ENCODE measurements at regions not wholly inside any gene's neighbourhood (a gene's known extent, or its start where the extent isn't known, plus 50 kb on each side); places are given as distances from the start of the nearest gene placed in this dataset.
"Not testable (repeated sequence)": the region's sequence is repeated elsewhere in the genome, so short reads cannot be mapped to it uniquely, and the experiment has no call there.

DNA sequence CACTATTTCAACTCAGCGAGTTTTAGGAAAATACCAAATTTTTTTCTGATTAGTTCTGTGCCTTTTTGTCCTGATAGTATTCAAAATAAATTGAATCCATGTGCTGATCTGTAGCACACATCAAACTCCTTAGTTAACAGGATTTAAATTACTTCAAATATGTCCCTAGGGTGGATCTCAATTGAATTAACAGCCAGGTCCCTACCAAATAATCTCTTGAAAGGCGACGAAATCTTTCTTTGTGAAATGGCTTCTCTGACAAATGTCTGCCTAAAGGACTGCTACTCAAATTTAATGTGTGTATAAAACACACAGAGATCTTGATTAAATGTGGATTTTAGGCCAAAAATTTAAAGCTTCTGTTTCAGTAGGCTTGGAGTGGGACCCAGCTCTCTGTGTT is 989.6 kb upstream of the KCND2 start:
- DNase-seq: no peak

DNA sequence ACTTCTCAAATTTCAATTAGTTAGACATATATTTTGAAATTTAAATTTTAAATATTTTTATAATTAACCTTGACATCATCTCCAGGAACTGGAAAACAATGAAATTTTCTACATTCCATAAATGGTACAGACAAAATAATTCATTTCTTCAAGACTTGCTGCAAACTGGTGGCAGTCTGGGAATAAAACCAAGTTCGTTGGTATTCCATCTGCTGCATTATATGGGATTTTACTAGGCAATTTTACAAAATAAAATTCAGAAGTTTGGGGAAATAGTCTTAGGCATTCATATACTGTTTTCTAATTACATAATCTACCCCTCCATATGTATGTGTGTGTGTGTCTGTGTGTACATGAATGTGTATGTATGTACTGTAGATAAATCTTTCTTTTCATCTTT is 984.6 kb upstream of the KCND2 start:
- DNase-seq: no peak

DNA sequence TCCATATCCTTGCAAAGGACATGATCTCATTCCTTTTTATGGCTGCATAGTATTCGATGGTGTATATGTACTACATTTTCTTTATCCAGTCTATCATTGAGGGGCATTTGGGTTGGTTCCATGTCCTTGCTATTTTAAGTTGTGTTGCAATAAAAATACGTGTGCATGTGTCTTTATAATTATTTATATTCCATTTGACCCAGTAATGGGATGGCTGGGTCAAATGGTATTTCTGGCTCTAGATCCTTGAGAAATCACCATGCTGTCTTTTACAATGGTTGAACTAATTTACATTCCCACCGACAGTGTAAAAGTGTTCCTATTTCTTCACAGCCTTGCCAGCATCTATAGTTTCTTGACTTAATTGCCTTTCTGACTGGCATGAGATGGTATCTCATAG is 972.6 kb upstream of the KCND2 start:
- not testable (repeated sequence) for DNase-seq

DNA sequence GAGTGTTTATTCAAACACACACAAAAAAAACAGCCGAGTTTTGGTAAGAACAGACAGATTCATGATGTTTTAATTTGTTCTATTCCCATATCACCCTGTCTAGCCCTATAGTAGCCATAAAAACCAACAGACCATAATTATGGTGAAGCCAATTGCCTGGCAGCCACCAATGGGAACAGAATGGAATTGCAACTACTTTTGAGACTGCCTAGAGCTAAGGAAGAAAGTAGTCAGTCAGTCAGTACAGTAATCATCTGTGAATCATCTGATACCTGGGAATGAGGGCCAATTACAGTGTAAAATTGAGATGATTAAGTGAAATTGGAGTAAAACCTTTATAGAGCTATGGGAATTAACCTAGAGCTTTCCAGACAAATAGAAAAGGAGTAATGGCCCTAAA is 952.7 kb upstream of the KCND2 start:
- no peak for DNase-seq

DNA sequence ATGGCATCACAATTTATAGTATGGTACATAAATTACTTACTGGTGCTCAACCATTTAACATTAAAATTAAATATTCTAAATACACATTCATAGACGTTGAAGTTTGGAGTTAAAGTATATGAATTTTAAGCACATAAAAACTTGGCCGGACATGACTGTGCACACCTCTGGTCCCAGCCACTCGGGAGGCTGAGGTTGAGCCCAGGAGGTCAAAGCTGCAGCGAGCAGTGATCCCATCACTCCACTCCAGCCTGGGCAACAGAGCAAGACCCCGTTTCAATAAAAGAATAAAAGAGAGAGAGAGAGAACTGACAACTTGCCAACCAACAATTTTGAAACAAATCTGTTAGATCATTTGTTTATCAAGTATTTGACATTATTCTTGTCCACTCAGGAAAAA is 943.3 kb upstream of the KCND2 start:
- no peak for DNase-seq

DNA sequence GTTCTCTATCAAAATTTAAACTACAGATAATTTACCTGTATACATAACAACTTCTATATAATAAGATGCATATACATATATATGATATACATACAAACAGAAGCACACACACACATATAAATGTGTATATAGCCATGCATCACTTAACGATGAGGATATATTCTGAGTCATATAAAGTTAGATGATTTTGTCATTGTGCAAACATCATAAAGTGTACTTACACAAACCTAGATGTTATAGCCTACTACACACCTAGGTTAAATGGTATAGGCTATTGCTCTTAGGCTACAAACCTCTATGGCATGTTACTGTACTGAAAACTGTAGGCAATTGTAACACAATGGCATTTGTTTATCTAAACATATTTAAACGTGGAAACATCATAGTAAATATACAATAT is 937.6 kb upstream of the KCND2 start:
- DNase-seq: no peak

DNA sequence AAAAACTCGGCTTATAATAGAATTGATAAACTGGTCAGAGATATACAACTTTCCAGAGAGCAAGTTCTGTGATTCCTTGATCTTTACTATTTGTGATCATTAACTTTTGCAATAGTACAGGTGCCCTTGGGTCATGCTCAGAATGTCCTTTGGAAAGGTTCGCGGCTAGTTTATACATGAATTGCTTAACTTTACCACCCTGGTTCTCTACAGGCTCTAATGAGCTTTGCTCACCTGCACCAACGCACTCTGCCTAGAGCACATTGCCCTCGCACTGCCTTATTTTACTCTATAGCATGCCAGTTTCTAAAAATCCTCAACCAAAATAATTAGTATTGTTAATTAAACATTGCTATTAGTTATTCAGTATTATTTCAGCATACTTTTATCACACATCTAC is 931.2 kb upstream of the KCND2 start:
- no peak for DNase-seq

DNA sequence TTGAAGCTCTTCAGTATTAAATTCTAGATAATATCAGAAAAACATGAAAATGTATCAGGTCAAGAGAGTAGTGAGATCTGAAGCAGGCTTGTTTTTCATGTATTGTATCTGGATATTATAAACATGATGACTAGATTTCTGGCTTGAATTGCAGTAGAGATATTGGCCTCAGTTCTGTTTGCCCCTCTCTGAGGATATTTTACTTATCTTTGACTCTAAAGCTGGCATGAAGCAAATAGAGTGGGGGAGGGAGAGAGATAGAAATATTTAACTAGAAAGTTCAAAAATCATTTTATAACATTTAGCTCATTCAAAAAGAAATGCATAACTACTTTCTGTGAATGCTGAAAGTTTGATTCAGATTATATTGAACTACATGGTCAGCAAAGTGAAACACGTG is 929.7 kb upstream of the KCND2 start:
- no peak for DNase-seq

DNA sequence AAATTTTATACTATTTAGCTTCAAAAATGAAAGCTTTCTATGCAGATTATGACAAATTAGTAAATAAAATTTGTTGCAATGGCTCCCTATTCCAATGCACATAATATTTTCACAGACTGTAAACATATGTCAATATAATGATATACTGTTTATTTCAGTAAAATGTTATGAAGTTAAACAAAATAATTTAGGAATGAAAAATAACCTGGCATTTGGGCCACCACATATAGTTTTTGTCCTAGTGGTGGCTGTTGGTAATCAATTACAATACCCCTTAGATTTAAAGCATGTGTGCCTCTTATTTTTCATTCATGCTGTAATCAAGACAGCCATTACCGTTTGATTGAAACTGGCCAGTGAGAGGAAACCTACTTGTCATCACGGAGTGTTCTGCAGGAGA is 928.5 kb upstream of the KCND2 start:
- DNase-seq: no peak

DNA sequence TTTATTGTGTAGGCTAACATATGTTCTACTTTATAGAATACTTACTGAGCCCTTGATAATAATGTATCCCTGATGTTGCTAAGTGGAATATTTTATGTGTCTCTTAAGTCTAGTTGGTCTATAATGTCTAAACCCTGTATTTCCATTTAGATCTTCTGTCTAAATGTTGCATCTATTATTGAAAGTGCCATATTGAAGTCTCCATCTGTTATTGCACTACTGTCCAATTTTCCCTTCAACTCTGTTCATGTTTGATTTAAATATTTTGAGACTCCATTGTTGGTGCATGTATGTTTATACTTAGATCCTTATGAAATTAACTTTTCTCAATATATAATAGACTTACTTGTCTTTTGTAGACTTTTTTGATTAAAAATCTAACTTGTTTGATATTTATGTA is 924.5 kb upstream of the KCND2 start:
- no peak for DNase-seq

DNA sequence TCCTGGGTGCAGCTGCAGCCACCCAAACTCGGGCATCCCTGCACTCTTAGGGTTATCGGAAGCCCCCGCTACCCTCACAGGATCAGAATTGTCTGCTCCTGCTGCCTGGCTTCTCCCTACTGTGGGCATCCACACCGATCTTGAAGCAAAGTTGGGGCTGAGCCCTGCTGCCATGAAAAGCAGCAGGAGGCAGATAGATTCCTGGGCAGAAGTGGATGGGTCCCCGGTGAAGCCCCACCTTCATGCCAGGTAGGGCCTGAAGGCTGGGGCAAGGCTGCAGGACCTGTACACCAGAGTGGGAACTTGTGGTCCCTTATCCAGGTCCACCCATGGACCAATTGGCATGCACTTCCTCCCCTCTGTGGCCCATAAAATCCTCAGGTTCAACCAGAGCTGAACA is 922.6 kb upstream of the KCND2 start:
- no peak for DNase-seq

DNA sequence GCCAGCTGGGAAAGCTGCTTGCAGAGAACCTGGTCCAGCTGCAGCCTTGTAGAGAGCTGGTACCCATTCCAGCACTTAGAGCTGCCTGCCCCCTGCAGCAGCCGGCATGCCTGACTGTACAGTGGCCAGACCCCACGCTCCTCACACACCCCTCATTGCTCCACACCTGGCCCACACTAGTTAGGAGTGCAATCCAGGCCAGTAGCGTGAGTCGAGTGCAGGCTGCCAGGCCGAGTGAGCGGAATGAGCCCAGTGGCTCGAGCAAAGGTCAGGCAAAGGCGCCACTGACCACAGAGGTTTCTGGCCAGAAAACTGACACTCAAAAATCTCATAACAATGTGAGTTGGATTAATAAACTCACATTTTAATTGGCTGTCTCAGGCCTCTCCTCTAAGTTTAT is 921.7 kb upstream of the KCND2 start:
- DNase-seq: no peak

DNA sequence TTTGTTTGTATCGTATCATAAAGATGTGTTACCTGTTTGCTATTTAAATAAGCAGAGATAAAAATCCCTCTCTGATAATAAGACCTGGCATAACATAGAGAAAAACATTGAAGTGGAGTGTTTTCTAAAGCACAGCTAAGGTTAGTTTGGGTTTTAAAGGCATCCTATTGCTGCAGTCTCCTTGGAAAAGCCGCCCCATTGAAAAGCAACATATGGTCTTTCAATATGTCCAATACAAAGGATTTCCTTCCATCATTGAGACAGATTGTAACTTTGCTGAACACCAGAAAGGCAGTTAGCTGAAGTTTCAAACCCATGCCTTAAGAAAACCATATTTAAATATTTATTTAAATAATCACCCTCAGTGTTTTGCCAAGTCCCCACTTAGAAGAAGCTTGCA is 898.5 kb upstream of the KCND2 start:
- DNase-seq: no peak

DNA sequence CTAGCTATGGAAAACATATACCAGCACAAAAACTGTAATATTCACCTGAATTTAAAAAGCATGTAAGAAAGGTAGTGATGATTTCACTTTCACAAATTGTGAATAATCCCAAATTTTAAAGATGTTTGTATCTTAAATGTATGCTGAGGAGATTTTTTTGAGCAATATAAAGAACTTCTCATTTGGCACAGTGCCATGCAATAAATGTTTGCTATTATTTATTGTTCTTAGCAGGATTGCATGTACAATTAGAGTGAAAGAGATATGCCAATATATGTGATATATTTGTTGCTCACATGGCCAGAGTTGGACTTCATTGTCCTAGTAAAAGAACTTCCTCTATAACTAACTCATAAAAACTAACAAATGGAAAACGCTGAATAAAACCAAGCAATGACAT is 895.1 kb upstream of the KCND2 start:
- no peak for DNase-seq

DNA sequence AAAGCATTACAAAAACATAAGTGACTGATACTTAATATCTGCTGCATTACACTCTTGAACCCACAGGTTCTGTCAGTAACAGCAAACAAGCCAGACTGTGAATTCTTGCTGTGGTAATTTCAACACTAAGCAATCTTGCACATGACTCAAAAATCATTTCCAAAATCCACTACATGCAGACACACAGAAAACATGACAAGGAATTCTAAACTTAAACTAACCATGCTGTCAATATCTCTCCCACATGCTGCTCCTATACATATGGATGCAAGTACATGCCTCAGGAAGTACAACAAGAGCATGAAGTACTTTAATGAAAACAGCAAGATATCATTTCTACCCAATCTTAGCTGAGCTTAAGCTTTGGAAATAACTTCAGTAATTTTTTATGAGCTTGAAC is 890.2 kb upstream of the KCND2 start:
- no peak for DNase-seq

DNA sequence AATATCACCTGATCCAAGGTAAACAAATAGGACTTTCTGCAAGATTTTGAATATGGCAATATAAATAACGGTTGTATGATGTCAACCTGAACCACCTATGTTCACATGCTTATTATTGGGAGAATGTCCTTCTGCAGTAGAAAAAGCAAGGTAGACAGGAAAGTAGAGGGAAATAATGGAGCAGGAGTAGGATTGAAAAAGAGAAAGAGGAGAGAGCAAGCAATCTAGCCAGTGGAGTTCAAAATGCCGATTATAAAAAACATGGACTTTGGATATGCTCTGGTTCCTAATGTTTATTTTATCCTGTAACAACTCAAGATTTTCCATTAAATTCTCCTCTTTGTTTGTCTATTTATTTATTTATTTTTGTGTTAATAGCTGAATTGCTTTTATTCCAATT is 878.0 kb upstream of the KCND2 start:
- no peak for DNase-seq

DNA sequence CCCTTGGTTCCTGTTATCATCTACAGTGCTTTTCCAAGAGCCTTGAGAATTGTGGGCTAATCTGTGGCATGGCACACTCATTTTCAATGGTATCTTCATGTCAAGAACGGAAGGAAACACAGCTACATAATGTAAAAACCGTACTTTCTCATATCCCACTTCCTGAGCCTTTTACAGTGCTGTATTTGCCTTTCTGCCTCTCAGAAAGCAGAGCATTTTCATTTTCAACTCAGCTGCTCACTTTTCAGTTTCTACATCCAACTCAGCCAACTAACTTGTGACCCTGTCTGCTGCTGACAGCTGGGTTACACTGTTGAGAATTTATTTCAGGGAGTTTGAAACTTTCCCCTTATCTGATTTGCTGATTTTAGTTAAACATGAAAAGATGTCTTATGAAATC is 875.8 kb upstream of the KCND2 start:
- DNase-seq: no peak

DNA sequence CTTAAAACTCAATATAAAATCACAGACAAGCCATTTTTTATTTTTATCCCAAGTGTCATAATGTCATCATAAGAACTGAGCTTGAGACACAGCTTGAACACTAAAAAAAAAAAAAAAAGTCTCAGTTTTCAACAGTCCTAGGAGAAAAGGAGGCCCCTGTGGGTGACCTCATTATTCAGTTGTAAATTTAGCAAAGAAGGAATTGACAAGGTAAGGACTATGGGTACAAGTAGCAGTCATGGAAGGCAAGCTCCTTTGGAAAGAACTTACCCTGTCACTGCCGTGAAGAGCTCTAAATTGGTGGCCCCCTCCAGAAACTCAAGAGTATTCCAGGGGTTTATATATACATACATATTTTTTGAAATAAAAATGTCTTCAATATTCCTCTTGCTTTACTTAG is 864.4 kb upstream of the KCND2 start:
- DNase-seq: no peak

DNA sequence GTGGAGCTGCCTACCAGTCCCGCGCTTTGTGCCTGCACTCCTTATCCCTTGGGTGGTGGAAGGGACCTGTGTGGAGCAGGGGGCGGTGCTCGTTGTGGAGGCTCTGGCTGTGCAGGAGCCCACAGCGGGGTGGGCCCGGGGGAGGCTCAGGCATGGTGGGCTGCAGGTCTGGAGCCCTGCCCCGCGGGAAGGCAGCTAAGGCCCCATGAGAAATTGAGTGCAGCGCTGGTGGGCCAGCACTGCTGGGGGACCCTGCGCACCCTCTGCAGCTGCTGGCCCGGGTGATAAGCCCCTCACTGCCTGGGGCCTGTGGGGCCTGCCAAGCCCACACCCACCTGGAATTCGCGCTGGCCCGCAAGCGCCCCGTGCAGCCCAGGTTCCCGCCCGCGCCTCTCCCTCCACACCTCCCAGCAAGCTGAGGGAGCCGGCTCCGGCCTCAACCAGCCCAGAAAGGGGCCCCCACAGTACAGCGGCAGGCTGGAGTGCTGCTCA is 859.6 kb upstream of the KCND2 start:
- no peak for DNase-seq

DNA sequence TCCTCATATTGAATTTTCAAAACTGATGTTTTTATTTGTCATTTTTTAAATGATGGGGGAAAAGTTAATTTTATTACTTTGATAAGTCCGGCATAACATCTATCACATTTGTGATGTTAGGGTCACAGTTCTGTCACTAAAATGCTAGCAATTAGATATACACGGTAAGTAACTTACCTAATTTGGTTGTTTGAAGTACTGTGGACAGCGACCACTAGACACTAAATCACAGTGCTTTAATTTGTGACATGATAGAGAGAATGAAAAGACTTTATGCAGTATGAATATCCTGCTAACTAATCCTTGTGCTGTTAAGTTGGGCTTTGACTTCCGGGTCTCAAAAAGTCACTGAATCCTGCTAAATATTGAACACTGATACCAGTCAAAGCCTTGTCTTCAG is 857.3 kb upstream of the KCND2 start:
- no peak for DNase-seq

DNA sequence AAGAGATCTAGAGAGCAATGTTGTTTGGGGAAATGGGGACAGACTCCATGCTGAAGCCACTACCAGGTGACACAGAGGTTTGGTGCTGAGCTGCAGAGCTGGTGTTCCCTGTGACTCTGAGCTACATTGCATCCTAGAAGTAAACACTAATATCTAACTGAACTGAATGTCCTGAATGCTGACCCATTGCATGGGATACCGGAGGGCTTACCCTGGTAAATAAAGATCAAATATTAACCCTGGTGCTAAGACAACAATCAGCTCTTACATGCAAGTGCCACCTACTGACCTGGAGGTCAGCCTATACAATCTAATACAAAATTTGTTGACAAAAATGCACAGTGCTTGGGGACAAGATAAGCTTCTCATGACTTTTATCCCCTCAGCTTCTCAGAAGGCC is 851.3 kb upstream of the KCND2 start:
- no peak for DNase-seq

DNA sequence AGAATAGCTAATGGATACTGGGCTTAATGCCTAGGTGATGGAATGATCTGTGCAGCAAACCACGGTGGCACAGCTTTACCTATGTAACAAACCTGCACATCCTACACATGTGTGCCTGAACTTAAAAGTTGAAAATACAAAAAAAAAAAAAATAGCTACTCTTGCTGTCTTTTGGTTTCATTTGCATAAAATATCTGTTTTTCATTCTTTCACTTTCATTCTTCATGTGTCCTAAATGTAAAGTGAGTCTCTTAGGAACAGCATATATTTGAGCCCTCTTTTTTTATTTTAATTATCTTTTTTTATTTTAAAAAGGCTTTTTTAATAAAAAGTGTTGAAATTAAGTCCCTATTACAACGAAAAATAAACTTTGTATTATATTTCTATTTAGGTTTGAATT is 836.1 kb upstream of the KCND2 start:
- DNase-seq: no peak

DNA sequence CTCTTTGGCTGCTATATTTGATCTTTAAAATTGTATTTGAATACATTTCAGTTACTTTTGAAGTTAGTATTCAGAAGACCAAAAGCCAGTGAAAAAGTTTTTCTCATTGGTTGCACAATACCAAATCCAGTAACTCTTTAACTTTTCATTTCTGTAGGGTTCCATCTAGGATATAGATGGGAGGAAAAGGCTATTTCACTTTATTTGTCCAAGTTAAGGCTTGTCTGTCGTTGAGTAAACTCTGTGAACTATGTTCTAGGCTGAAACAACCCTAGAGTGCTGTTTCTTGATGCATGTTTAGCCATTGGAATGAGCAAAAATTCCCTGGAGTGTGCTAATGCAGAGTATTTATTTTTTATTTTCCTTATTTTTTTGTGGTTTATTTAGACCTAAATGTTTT is 834.7 kb upstream of the KCND2 start:
- no peak for DNase-seq

DNA sequence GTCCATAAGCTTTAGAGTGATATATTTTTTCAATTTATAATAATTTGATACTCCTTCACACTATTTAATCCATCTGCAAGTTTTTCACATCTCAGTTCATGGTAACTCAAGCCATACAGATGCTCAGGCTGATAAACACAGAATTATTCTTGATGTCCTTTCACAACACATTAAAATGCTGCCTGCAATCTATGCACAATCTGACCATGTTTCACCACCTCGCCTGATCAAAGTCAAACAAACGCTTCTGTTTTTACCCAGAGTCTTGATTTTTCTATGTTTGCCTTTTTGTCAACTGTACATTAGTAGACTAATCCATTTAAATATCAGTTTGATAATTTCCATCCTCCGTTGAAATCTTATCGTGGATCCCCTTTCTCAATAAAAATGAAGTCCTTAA is 833.8 kb upstream of the KCND2 start:
- DNase-seq: no peak

DNA sequence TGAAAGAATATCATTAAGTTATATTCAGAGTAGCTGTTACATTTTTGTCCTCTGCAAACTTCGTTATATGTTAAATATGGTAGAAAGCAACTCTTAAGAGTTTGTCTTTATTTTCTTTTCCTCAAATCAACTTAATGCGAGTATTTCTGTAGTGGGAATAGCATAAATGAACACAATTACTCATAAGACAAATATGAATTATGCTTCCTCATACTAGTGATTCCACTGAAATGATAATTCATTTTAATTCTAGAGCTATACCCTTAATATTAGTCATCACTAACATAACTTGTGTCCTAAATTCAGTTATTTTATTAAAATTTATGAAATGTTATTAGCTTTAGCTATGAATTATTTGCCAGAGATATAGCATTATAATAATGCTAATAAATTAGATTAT is 820.6 kb upstream of the KCND2 start:
- DNase-seq: no peak

DNA sequence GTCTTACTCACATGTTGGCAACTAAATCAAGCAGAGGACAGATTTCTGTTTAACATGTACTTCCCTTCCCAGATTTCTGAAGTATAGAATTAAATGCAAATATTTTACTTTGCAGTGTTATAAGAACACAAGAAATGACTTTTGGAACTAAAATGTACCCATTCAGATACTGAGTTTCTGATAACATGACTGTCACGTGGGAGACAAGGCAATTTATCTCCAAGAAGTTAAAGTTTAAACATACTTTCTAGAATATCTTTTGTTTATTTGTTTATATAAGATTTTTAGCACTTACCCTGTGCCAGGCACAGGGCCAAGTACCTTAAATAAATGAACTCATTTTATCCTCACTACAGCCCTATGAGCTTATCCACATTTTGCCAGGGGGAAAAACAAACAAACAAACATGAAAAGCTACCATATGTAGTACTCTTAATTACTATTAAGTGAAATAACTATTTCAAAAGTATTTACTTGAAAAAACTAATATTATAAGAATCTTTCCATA is 807.1 kb upstream of the KCND2 start:
- DNase-seq: no peak

All from COR-L47 (cell line).